SK-N-MC (cell line): ENCODE measurements at regions not wholly inside any gene's neighbourhood (a gene's known extent, or its start where the extent isn't known, plus 50 kb on each side); places are given as distances from the start of the nearest gene placed in this dataset.

ENCODE experiments used
- EZH2 ChIP-seq: fragments of 200-600 bp; sonication (generic); IDR thresholded peaks from one replicate; pipeline ENCODE4 v1.6.1; 2017; ENCODE audit warnings: antibody characterized with exemption
- FOXP2 ChIP-seq: optimal IDR thresholded peaks from 2 replicates; pipeline ENCODE3; 2011; ENCODE audit warnings: mild to moderate bottlenecking, moderate library complexity; ENCODE audit not compliant: insufficient read depth; ENCODE audit errors: extremely low read length, control extremely low read depth
- POLR2AphosphoS5 ChIP-seq: IDR thresholded peaks from 2 replicates; pipeline ENCODE4 v1.6.1; 2012; ENCODE audit warnings: mild to moderate bottlenecking, low read depth, low read length, borderline replicate concordance

- TF ChIP-seq POLR2AphosphoS5, result no peak
- no peak for TF ChIP-seq EZH2
- no peak for TF ChIP-seq FOXP2
These were observed 100.2 kb downstream of the RHOU start for GRCh38 chr1:228835456-228835855.
